Erythroblast (primary cell): ENCODE measurements at regions not wholly inside any gene's neighbourhood (a gene's known extent, or its start where the extent isn't known, plus 50 kb on each side); places are given as distances from the start of the nearest gene placed in this dataset.
A peak's percentile ranks its signal among the peaks of the same experiment; 100 is the strongest.

Source experiments
- DNase-seq, 2 experiments: peaks; one replicate each; lab custom pipeline; 2025; lab: John Stamatoyannopoulos, UW
- GATA1 ChIP-seq: IDR thresholded peaks from 2 replicates; pipeline ENCODE4 v1.6.1; 2011; ENCODE audit warnings: low read depth, mild to moderate bottlenecking, control low read depth, low read length, moderate library complexity
- POLR2A ChIP-seq: IDR thresholded peaks from 2 replicates; pipeline ENCODE4 v1.6.1; 2011; ENCODE audit warnings: mild to moderate bottlenecking, low read length

DNA sequence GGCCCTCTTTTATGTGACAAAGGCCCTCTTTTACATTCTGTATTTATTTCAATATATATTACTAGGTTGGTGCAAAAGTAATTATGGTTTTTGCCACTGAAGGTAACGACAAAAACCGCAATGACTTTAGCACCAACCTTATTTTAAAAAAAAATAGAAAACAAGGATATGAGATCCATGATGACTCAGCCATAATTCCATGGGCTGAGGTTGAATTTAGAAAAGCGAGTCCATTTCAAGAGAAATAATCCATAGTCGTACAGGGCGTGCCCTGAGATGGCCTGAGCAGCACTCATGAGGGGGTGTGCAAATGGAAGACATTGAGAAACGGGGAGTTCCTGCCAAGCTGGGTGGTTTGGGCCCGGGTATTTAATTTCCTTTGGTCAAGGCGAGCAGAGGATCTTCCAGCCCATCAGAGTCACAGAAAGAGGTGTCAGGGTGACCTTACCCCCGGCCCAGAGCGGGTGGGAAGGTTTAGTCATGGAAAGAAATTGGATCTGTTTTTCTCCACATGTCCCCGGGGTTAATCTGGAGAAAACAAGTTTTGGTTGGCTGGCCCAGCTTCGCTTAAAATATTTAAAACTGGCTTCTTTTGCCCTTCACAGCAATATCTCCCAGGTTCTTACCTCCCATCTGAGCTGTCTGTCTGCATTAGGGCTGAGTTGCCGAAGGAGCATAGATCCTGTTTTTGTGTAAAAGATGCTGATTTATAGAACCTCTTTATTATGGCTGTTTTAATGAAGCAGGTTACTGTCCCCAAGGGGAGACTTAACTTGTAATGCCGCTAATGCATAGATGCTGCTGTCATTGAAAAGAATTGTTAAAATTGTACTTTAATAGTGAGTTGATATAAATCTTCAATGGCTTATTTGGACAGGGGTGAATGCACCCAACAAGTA, 255.6 kb downstream of the PREX1 start:
- TF ChIP-seq POLR2A (no peak), GATA1 (no peak)
- DNase-seq, result no peak

DNA sequence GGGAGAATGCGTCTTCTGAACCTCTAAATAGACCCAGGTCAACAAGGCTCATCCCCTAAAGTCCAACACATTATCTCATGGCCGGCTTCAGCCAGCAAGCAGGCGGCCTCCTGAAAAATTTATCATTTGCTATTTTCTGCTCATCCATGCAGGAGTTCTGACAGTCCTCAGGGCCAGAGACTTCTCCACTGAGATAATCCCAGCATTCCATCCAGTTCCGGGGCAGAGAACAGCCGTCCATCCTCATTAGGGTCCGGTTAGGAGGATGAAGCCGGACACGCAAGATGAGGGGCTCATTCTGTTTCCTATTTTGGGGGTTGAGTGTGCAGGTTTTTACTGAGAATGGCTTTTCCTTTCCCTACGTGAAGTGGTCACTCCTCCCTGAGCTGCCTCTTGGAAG, 258.1 kb downstream of the PREX1 start:
- no peak for TF ChIP-seq POLR2A
- TF ChIP-seq GATA1, result no peak

DNA sequence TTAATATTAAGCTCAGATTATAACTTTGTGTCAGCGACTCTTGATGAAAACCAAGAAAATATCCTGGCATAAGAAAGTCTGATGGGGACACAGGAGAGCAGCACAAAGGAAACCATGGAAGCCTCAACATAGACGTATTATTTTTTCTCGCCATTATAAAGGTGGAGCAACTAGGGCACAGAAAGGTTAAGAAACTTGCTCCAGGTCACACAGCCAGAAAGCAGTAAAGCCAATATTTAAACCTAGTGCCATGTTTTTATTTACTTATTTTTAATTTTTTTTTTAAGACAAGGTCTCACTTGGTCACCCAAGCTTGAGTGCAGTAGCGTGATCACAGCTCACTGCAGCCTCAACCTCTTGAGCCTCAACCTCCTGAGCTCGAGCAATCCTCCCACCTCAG, 259.3 kb downstream of the PREX1 start:
- TF ChIP-seq POLR2A (no peak), GATA1 (no peak)
- no peak for DNase-seq

More for the DNA sequence above, 258.1 kb downstream of the PREX1 start:
- no peak for DNase-seq

DNA sequence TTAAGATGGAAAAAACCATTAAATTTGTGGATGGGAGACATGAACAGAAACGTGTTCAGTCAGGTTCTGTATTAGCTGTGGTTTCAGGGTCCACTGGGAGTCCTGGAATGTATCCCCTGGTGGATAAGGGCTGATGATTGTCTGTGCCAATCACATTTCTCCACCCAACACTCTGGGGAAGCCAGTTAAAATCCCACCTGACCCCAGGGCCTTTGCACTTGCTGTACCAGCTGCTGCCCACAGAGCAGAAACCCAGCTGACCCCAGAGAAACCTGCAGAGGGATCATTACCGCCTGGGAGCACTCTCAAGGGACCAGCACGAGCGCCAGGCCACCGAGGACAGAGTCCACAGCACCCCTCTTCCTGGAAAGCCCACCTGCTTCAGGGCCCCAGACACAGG, 260.7 kb downstream of the PREX1 start:
- TF ChIP-seq GATA1 (no peak), POLR2A (no peak)
- no peak for DNase-seq

DNA sequence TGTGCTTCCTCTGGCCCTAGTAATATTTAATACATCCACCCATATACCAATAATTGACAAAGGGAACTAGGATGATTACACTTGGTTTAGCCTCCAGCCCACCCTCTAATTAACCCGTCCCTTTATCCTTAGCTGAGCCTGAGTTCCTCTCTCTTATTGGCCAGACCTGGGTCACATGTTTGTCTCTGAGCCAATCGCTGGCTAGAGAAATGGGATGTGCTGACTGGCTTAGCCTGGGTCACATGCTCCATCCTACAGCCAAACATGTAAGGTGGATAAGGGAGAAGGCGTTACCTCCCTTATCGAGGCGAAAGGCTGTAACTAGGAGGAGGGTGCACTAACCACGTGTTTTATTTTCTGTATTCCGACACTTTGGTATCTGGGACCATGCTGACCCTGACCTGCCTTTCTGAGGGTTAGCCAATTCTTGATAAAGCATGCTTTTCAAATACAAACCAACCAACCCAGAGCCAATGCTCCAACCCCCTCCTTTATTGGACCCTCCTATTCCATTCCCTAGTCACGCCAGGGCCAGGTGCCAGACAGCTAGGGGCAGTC, 262.7 kb downstream of the PREX1 start:
- TF ChIP-seq POLR2A, result no peak
- TF ChIP-seq GATA1, result no peak
- no peak for DNase-seq

DNA sequence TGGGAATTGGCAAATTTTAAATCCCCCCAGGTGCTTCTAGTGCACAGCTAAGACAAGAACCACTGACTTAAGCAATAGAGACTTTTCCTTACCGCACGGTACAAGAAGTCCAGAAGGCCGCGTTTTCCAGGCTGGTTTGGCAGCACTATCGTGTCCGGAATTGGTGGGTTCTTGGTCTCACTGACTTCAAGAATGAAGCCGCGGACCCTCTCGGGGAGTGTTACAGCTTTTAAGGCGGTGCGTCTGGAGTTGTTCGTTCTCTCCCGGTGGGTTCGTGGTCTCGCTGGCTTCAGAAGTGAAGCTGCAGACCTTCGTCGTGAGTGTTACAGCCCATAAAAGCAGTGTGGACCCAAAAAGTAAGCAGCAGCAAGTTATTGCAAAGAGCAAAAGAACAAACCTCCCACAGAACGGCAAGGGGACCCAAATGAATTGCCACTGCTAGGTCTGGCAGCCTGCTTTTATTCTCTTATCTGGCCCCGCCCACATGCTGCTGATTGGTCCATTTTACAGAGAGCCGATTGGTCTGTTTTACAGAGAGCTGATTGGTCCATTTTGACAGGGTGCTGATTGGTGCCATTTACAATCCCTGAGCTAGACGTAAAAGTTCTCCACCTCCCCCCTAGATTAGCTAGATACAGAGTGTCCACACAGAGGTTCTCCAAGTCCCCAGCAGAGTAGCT, 264.5 kb downstream of the PREX1 start:
- peak in 1 of 2 experiments; percentile 16 for DNase-seq
- TF ChIP-seq POLR2A (no peak), GATA1 (no peak)

DNA sequence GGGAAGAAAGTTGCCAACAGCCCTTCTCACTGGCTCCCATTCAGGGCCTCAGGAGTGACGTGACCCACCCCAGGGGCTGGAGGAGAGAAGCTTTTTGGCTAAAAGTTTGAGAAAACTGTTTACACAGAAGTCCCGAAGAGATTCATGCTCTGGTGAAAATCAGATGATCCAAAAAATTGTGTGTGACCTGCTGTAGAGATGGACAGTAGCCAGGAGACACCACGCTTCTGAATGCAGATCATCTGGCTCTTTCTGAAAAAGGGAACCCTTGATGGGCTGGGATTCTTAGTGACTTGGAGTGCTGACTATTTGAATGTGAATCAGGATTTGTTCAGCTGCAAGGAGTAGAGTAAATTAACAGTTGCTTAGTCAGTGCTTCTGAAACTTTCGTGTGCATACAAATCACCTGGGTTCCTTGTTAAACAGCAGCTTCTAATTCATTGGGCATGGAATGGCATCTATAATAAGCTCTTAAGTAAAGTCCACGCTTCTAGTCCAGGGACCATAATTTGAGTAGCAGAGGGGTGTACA, 265.1 kb downstream of the PREX1 start:
- DNase-seq, result no peak
- TF ChIP-seq POLR2A (no peak), GATA1 (no peak)

DNA sequence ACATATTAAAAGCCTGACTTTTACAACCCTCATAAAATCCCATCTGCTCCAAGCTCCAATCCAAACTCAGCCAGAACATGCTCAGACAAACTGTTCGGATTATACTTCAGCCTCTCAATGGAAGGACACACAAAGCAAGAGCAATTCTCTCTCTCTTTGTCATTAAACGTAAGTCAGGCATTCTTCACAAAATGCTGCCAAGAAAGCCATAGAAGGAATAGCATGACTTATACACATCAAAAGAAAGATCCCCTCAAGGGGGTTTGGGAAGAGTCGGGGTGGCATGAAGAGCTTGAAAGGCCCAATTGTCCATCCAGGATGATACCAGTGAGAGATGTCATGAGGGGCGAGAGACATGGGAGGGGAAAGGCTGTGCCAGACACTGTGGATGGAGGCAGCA, 268.9 kb downstream of the PREX1 start:
- TF ChIP-seq GATA1, result no peak
- TF ChIP-seq POLR2A, result no peak
- DNase-seq, result no peak

DNA sequence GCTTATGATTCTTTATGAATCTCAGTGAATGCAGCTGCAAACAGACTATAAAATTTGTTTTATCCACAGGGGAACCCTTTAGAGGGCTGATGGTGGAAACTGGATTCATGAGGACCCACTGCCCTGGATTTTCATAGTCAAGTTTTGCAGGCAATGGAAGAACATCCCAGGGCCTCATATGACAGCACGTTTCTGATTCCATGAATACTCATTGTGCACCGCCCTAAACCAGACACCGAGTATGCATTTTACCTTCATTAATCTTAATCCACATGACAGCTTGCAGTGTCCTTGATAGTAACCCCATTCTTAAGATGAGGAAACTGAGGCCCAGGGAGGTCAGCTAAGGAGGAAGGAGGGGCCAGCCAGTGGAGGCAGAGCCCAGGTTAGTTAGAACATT, 270.4 kb downstream of the PREX1 start:
- DNase-seq, result no peak
- TF ChIP-seq GATA1, result no peak
- TF ChIP-seq POLR2A, result no peak

DNA sequence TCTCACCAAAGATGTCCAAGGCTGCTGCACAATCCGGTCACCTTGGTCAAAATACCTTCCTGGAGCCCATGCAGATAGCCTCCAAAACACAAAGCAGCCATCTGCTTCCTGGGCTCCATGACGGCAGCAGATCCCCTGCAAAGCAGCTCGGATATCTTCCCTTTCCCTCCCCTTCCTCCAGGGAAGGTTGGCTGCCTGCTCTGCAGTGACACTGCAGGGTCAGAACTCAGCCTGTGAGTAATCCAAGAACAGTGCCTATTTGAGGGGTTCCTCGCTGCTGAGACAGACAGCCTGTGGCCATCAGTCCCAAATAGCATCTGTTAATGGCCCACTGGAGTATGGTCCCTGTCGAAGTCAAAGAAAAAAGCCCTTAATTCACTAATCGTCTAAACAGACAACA, 270.8 kb downstream of the PREX1 start:
- no peak for DNase-seq
- TF ChIP-seq POLR2A (no peak), GATA1 (no peak)

DNA sequence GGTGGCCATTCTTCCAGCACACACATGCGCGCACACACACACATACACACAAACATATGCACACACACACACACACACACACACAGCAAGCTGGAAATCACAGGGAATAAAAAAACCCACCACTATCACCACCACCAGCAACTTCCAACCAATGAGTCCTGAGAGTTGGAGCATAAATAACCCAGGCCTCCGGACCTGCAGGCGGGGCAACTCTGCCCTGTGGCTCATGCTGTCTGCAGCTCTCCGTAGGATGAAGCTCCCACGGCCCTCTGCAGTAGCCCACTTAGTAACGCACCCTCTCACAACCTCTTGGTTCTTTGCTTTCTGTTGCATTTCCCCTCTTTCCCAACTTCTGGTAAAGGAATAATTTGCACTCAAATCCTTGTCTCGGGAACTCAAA, 275.2 kb downstream of the PREX1 start:
- no peak for DNase-seq
- TF ChIP-seq POLR2A (no peak), GATA1 (no peak)

DNA sequence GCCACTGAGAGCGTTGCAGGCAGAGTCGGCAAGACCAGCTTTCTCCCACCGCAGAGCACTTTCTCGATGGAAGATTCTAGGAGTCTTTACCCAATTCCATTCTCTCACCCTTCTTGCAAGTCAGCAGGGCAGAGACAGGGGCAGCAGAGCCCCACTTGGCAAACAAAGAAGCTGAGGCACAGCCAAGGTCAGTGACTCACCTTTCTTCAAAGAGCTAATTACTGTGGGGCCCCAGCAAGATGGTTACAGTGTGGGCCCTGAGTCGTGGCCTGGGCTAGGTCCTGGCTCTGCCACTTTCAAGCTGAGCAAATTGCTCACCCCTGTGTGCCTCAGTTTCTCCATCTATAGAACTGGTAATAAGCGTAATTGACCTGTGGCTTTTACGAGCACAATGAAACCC, 277.0 kb downstream of the PREX1 start:
- no peak for DNase-seq
- no peak for TF ChIP-seq POLR2A

DNA sequence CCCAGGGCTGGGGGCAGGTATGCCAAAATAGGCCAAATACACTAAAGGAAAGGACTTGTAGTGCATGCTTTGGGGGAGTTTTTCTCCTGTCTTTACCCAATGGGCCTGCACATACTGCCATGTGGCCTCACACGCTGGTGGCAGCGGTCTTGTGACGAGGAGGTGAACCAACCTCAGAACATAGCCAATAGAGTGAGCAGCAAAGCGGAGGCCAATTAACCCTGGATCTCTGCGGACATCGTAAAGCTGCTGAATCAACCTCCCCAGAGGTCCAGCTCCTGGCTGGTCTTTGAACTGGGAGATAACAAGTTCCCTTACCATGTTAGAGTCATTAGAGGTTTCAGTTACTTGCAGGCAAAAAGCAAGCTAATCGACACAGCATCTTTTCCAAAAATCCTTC, 280.1 kb downstream of the PREX1 start:
- no peak for DNase-seq
- TF ChIP-seq POLR2A (no peak), GATA1 (no peak)
